G401.6 (cell line): ENCODE measurements at regions not wholly inside any gene's neighbourhood (a gene's known extent, or its start where the extent isn't known, plus 50 kb on each side); places are given as distances from the start of the nearest gene placed in this dataset.

Source experiments
- FAIRE-seq: peaks from 2 replicates; lab custom pipeline; 2012; peaks lifted over from hg19 to GRCh38; lab: Jason Lieb, UNC

DNA sequence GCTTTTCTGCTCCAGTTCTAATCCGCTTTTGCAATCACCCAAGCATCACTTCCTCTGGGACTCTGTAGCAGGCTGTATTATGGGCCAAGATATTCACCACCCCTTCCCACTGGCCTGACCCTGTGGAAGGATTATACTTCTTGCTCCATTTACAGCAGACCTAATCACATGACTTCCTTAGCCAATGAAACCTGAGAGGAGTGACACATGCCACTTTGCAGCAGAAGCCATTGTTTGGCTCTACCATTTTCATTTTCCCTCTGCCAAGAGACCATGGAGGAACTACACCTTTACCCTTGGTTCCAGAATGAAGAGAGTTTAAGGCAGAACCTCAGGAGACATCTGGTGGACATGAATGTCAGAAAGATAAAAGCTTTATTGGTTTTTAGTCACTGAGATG, 134.9 kb upstream of the HSD17B12 start:
- FAIRE-seq: no peak

DNA sequence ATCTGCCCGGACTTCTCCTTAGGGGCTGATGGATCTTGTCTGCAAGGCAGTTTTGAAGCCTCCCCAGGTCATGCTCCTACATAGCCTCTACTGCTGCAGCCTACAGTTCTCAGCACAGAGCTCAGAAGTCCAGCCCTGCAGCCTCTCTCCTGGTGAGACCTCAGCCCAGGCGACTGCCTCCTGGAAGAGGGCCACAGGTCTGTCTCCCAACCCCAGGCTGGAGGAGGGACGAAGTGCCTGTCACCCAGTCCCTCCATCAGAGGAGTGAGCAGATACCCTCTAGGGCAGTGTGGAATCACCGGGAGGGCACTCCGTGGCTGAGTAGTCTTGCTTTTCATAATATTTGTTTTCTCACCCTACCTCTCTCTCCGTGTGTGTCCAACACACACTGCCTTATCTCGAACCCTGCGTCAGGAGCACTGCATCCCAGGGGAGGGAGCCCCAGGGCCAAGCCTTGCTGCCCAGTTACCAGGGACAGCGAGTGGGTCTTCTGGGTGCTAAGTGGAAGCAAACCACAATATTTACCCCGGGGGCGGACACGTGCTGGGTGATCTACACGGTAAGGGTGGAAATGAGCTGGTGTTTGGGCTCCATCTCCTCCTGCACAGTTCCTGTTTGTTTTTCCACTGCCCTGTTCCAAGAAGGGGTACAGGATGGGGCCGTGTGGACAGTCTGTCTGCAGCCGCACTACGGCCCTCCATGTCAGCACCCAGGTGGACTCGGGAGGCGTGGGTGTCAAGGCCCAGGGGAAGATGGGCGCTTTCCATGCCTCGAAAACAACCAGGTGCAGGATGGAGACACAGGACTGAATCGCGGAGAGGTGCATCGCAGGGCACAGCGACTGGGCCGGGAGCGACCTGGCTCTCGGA, 133.7 kb upstream of the HSD17B12 start:
- no peak for FAIRE-seq

DNA sequence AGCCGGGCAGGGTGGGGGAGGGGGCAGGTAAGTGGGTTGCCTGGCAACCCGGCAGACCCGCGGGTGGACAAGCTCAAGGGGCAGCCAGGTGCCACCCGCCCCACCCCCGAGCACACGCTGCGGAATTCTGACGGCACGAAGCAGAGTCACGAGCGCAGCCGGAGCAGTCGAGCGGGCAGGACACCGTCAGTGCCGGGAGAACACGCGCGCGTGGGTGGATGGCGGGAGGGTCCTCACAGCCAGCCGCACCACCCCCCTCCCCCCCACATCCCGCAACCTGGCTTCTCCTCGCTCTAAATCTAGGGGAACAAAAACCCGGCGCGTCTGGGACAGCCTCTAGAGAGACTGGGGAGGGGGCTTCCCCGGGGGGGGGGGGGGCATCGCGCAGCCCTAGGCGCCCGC, 133.1 kb upstream of the HSD17B12 start:
- no peak for FAIRE-seq

GRCh38 chr11:43547889-43548381, 132.6 kb upstream of the HSD17B12 start:
- FAIRE-seq: no peak

DNA sequence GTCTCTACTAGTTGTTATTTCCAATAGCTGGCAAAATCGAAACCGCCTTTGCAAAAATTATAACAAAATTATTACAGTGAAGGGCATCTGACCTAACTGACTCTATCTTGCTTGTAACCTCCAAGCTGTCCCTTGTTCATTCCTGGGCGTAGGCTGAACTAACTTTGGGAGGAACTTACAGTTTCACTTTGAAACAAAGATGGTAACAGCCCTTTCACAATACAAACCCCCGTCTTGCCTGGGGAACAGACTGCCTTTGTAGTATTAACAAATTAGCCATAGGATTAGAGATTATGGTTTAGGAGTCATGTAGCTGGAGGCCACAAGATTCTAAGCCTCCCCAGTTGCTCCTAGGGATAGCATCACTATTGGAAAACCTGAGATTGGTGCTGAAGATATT, 131.6 kb upstream of the HSD17B12 start:
- no peak for FAIRE-seq

GRCh38 chr11:43549624-43550023, 130.9 kb upstream of the HSD17B12 start:
- no peak for FAIRE-seq

DNA sequence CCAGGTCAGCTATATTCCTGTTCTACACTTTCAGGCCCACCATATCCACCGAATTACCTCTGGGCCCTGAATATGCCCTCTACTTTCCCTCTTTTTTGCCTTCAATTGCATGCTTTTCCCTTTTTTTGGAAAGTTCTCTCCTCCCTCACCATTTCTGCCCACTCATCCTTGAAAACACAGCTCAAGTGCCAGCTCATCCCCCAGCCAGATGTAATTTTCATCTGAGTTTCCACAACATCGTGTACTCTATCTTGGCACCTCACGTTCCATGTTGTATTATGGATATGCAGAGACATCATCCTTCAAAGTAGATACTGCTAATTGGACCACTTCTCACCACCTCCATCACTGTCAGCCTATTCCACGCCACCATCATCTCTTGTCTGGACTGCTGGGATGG, 129.8 kb upstream of the HSD17B12 start:
- no peak for FAIRE-seq

DNA sequence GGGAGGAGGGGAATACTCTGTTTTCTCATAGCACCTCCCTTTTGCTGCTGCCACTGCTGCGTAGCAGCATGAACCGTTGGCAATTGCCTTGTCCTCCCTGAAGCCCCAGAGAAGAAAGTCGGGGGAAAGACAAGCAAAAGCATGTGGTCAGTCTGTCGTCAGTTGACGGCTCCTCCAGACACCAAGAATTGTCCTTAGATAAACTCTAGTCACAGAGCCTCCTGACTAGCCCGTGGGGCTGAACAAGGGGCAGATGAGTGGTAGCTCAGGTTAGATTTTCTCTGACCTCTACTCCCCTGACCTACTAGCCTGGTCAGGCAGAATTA, 126.4 kb upstream of the HSD17B12 start:
- no peak for FAIRE-seq

DNA sequence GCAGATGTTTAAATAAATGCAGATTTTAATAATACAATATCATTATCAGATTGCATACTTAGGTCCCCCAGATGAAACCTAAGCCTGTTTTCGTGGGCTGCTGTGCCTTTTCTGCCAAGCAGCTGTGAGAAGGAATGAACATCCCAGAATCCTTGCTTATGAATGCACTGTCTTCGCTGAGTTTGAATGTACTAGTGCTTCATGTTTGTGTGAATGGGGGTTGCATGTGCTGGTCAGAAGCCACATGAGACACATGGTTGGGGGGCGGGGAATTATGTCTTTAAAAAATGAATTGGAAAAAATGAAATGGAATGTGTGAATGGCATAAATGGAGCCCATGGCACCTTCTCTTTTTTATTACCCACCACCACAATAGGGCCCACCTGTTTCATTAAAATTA, 125.4 kb upstream of the HSD17B12 start:
- no peak for FAIRE-seq

DNA sequence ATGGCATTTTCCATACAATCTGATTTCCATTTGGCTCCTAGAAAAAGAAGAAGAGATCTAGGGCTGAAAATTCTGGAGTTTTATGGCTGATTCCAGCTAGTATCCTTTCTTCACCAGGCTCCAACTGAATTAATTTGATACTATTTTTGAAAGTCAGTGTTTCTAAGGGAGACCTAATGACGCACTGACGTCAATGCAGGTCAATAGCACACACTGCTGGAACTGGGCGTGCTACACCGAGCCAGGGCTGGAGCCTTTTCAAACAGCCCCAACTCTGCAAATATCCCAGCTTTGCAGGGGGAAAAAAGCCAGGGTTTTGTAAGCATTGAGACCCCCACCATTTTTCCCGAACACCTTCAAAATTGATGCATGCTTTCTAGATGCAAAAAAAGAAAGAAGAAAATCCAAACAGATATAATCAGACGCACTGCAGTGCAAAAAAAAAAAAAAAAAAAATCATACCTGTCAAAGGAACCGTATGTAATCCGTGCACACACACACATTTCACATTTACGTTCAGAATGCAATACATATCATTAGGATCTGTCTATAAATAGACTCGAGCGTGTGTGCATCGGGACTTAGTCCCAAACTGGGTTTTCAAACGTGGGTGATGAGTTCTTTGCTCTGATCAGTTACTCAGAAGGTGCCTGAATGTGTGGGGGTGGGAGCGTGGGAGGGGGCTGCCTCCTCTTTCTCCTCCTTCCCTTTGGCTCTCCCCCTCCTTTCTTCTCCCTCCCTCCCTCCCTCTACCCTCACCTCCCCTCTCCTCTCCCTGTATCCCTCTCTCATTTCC, 124.5 kb upstream of the HSD17B12 start:
- FAIRE-seq: no peak

- FAIRE-seq: no peak
Measured at GRCh38 chr11:43556612-43557375, 123.7 kb upstream of the HSD17B12 start.

GRCh38 chr11:43557553-43558110, 122.9 kb upstream of the HSD17B12 start:
- no peak for FAIRE-seq

- FAIRE-seq: no peak
Measured at GRCh38 chr11:43558146-43558545, 122.4 kb upstream of the HSD17B12 start.

- FAIRE-seq: no peak
Measured at GRCh38 chr11:43558556-43559127, 121.9 kb upstream of the HSD17B12 start.

DNA sequence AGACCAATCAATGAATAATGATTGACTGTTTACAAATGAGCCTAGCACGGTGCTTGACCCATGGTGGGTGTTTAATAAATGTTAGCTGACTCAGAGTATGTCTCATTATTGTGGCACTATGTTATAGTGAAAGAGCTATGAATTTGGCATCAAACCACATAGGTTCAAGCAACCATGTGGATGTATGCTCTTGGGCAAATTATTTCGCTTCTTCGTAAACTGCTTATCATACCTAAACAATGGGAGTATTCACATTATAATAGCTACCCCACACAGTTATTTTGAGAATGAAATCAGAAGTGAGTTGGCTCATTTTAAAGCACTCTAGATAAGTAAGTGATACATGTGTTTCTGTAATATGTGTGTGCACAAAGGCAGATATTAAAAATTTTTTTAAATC, 118.7 kb upstream of the HSD17B12 start:
- FAIRE-seq: no peak

DNA sequence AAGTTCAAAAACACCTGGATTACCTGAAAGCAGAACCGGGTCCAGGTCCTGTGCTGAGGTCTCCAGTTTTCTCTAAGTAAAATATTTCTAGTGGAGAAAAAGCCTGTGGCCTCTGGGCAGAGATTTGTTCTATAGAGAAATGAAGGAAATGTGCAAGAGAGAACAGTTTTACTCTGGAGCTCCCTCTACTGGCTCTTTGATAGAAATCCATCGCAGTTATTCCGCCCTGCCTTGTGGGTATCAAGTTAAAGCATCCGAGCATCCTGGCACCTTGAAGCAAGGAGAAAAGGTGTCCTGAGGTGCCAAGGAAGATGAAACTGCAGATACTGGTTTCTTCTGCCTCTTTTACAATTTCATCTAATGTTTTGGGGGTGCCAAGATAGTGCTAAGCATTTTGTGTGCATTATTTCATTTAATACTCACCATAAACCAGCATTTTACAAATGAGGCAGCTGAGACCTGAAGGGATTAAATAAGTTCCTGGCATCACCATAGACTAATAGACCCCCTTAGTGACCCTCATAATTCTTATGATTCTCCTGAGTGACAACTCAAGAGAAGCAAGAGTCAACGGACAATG, 113.1 kb upstream of the HSD17B12 start:
- FAIRE-seq: no peak

DNA sequence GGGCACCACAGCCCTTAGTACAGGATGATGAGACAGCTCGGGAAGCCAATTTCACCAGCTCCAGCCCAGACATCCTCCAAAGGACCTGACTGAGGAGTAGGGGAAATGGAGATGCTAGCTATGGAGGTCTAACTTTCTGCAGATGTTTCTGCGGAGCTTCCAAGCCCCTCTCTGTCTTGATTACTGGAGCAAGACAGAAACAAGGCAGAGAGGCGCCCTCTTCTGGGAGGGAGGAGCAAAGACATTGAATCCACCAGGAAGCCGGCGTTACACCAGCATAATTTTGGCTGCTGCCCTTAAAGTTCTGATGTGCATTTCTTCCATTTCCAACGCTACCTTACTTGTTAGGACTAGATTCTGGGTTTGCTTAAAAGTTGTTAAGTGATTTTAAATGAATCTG, 107.3 kb upstream of the HSD17B12 start:
- no peak for FAIRE-seq

DNA sequence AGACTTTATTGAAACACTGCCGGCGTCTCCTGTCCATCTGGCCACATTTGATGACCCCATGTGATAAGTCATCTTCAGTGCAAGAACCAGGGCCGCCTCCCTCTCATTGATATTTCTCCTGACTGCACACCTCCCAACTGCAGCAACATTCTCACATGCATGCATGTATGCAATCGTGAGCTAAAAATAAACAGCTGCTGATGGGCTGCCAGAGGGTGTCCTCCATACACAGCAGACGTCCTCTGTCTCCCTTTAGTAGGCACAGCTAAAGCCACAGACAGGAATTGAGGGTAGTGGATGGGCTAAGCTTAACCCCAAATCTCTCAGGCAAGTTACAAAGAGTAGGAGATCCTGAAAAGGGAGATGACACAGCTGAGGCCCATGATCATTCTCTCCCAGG, 106.7 kb upstream of the HSD17B12 start:
- no peak for FAIRE-seq

GRCh38 chr11:43574411-43574810, 106.1 kb upstream of the HSD17B12 start:
- no peak for FAIRE-seq

DNA sequence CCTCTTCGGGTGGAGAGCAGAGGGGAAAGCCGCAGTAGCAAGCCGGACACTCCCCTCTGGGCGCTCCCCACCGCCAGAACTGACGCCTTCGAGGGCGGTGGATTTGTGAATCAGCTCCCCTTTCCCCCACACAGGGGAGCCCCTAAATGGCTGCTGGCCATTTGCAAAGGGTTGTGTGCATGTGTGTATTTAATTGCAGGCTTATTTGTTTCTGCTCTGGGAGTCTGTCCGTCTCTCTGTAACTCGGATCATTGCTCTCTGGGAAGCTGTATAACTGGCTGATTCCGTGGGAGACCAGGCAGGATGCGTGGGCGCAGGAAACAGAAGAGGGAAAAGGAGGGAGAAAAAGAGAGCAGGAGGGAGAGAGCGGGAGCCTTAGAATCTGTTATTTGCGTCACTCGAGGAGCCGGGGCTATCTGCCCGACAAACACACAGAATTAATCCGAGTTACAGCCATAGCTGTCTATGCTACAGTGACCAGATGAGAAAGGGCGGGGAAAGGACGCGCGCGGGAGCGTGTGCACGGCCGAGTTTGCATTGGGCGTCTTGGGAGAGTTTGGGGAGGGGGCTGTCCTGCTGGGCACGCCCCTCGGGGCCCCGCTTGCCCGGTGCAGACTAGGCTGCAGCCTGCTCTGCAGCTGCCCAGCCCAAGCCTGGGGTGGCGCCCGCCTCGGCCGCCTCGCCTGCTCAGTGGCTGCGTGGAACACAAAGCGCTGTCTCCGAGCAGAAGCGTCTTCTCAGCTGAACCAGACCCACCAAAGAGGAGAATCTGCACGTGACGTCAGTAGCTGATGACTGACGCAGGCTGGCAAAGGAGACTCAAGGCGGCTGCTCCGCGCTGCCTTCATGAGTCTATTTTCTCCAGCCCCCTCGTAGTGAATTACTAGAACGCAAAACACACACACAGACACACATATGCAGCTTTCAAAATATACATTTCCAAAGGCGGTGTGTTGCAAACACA, 105.3 kb upstream of the HSD17B12 start:
- no peak for FAIRE-seq

DNA sequence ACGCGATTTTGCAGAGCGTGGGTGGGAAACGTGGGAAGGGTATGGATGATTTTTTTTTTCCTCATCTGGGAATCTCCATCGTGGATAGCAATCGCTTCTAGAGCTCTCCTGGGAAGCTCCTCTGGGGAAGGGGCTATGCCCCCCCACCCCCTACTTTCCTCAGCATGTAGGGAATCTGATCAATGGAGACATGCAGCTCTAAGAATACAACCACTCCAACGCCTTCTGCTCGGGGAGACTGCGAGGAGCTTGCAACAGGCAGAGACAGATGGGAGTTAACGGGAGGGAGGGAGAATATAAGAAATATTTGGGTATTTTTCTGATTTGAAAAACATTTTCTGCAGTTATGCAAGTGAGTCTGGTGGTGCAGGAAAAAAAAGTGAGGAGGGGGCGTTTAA, 104.6 kb upstream of the HSD17B12 start:
- no peak for FAIRE-seq
